AG08396 (cell line): ENCODE measurements at regions not wholly inside any gene's neighbourhood (a gene's known extent, or its start where the extent isn't known, plus 50 kb on each side); places are given as distances from the start of the nearest gene placed in this dataset.

ENCODE experiments used
- DNase-seq: peaks from one replicate; pipeline ENCODE4 v3.0.0; 2012; ENCODE audit warnings: low spot score, mixed read lengths

- no peak for DNase-seq
Observed at GRCh38 chr1:4016351-4017130, 116.5 kb upstream of the C1orf174 start.

GRCh38 chr1:4017636-4018365 is 117.7 kb upstream of the C1orf174 start:
- DNase-seq = no peak

- DNase-seq = no peak
Observed at GRCh38 chr1:4018466-4019146, 118.5 kb upstream of the C1orf174 start.

GRCh38 chr1:4019147-4019521 is 119.1 kb upstream of the C1orf174 start:
- no peak for DNase-seq

- DNase-seq = no peak
Observed at GRCh38 chr1:4019606-4020331, 119.7 kb upstream of the C1orf174 start.

GRCh38 chr1:4020449-4020848 is 120.4 kb upstream of the C1orf174 start:
- no peak for DNase-seq

- DNase-seq = no peak
Observed at GRCh38 chr1:4021136-4021973, 121.3 kb upstream of the C1orf174 start.

GRCh38 chr1:4021974-4022268 is 121.8 kb upstream of the C1orf174 start:
- DNase-seq = no peak

- DNase-seq = no peak
Observed at GRCh38 chr1:4022715-4023114, 122.6 kb upstream of the C1orf174 start.

- no peak for DNase-seq
Observed at GRCh38 chr1:4023678-4024077, 123.6 kb upstream of the C1orf174 start.

GRCh38 chr1:4024811-4025210 is 124.7 kb upstream of the C1orf174 start:
- DNase-seq = no peak

- DNase-seq = no peak
Observed at GRCh38 chr1:4025752-4026151, 125.7 kb upstream of the C1orf174 start.

GRCh38 chr1:4027008-4027407 is 126.9 kb upstream of the C1orf174 start:
- DNase-seq = no peak

GRCh38 chr1:4027492-4028138 is 127.5 kb upstream of the C1orf174 start:
- no peak for DNase-seq

GRCh38 chr1:4028139-4028501 is 128.0 kb upstream of the C1orf174 start:
- DNase-seq = no peak

GRCh38 chr1:4029376-4029775 is 129.3 kb upstream of the C1orf174 start:
- no peak for DNase-seq

- DNase-seq = no peak
Observed at GRCh38 chr1:4032571-4032970, 132.5 kb upstream of the C1orf174 start.

GRCh38 chr1:4033129-4033676 is 133.1 kb upstream of the C1orf174 start:
- no peak for DNase-seq

GRCh38 chr1:4033713-4034112 is 133.6 kb upstream of the C1orf174 start:
- no peak for DNase-seq

- DNase-seq = no peak
Observed at GRCh38 chr1:4034318-4034887, 134.3 kb upstream of the C1orf174 start.

GRCh38 chr1:4044967-4045366 is 144.9 kb upstream of the C1orf174 start:
- DNase-seq = no peak
